ENCODE measurements at regions not wholly inside any gene's neighbourhood (a gene's known extent, or its start where the extent isn't known, plus 50 kb on each side); places are given as distances from the start of the nearest gene placed in this dataset.

GRCh38 chr7:135822376-135822775 lies 73.8 kb upstream of the FAM180A start:
- POLR2A ChIA-PET, result no interaction called here
- H3K4me2 ChIP-seq, result no peak overlapping the region
- FAIRE-seq (no peak), ATAC-seq (no peak), DNase-seq (ENCODE audit: low read depth in 1 of 2, low spot score in 1 of 2) (no peak)
- 45% methylated on average over 6 of the region's 6 CpGs for WGBS (ENCODE audit: missing lambda C conversion rate)
- TF ChIP-seq MAFK (IDR thresholded peaks at IDR 0.05; ENCODE audit: partially characterized antibody) (no peak), PHF8 (IDR thresholded peaks at IDR 0.05; ENCODE audit: borderline replicate concordance, low read depth) (no peak), HOXB5 (CRISPR knock-in tag; IDR thresholded peaks at IDR 0.05) (no peak), PBX3 (IDR thresholded peaks at IDR 0.05) (no peak), SMC3 (IDR thresholded peaks at IDR 0.05) (no peak), RAD21 (conservative IDR thresholded peaks at IDR 0.05 in 1 of 2, IDR thresholded peaks at IDR 0.05 in 1 of 2) (no peak), CTCF (IDR thresholded peaks at IDR 0.05) (no peak), CHD4 (IDR thresholded peaks at IDR 0.05; ENCODE audit: borderline replicate concordance) (no peak), REST (IDR thresholded peaks at IDR 0.05) (no peak), CBX8 (IDR thresholded peaks at IDR 0.05) (no peak), ZSCAN20 (CRISPR knock-in tag; IDR thresholded peaks at IDR 0.05) (no peak), RARB (CRISPR knock-in tag; IDR thresholded peaks at IDR 0.05) (no peak), HEYL (CRISPR knock-in tag; IDR thresholded peaks at IDR 0.05) (no peak), ELK1 (IDR thresholded peaks at IDR 0.05; ENCODE audit: low read depth, low read length) (no peak), CEBPB (IDR thresholded peaks at IDR 0.05) (no peak), HES2 (IDR thresholded peaks at IDR 0.05) (no peak), TFCP2L1 (CRISPR knock-in tag; IDR thresholded peaks at IDR 0.05) (no peak), BCL3 (IDR thresholded peaks at IDR 0.05) (no peak), NPAS2 (CRISPR knock-in tag; IDR thresholded peaks at IDR 0.05; ENCODE audit: borderline replicate concordance) (no peak)
- H3K27ac ChIP-seq, result no peak overlapping the region
- H3K4me3 ChIP-seq, result no peak overlapping the region
- no peaks in the 10 kb centered on the region for H3K9me3 ChIP-seq
- CTCF ChIA-PET, result no interaction called here
- H3K4me1 ChIP-seq, result no peaks in the 10 kb centered on the region

Data from A549 (cell line).